ENCODE measurements at regions not wholly inside any gene's neighbourhood (a gene's known extent, or its start where the extent isn't known, plus 50 kb on each side); places are given as distances from the start of the nearest gene placed in this dataset.
"Not testable (repeated sequence)": the region's sequence is repeated elsewhere in the genome, so short reads cannot be mapped to it uniquely, and the experiment has no call there.

DNA sequence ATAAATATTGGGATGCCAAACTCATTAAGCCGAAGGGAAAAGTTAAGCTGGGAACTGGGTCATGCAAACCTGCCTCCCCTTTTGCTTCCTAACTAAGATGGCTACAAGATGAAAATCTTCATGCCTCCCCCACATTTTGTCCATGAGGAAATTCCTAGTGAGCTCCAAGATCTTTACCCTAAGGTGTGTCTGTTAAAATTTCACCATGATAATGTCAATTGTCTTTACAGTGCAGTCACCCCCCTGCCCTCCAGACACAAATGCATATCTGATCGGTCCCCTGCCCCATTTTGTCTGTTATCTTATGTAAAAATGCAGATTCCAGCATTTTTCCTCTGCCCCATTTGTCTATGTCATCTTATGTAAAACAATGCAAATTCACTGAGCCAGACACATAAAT is 51.3 kb upstream of the GOLGA8Q start:
- not testable (repeated sequence) for H3K4me3 ChIP-seq (ENCODE audit: low read length); H3K27me3 ChIP-seq (ENCODE audit: low read depth, low read length); H2AFZ ChIP-seq (ENCODE audit: low read depth, low read length); H3K4me1 ChIP-seq (ENCODE audit: low read length); H3K79me2 ChIP-seq (ENCODE audit: low read length); H3K9me3 ChIP-seq (ENCODE audit: insufficient read depth, low read length); H3K9ac ChIP-seq (ENCODE audit: low read length); H3K4me2 ChIP-seq (ENCODE audit: low read length); H4K20me1 ChIP-seq (ENCODE audit: insufficient read depth, low read length); H3K36me3 ChIP-seq (replicated peaks; ENCODE audit: low read depth, low read length); H3K27ac ChIP-seq (ENCODE audit: low read length)

Measured in OCI-LY3 (cell line).